NCI-H345 treated with DMSO at 0.1 percent for 48 hours (cell line): ENCODE measurements at regions not wholly inside any gene's neighbourhood (a gene's known extent, or its start where the extent isn't known, plus 50 kb on each side); places are given as distances from the start of the nearest gene placed in this dataset.

Source experiments
- DNase-seq: peaks from one replicate; lab custom pipeline; 2025; ENCODE audit not compliant: unreplicated experiment; lab: John Stamatoyannopoulos, UW

DNA sequence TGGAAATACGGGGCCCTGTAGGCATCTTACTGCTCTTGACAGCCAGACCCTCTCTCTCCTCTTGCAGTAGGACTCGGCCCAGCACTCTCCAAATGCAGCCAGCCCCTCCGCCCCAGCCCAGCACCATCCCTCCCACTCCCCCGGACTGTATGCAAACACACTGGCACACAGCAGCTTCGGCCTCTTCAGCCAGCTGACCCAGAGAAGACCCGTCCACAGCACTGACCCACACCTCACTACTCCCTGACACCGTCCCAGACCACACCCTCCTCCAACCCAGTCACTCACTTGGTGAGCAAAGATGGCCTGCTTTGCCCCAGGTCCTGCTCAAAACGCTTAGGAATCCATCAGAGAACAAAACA is 164.6 kb downstream of the IGLL1 start:
- no peak for DNase-seq

DNA sequence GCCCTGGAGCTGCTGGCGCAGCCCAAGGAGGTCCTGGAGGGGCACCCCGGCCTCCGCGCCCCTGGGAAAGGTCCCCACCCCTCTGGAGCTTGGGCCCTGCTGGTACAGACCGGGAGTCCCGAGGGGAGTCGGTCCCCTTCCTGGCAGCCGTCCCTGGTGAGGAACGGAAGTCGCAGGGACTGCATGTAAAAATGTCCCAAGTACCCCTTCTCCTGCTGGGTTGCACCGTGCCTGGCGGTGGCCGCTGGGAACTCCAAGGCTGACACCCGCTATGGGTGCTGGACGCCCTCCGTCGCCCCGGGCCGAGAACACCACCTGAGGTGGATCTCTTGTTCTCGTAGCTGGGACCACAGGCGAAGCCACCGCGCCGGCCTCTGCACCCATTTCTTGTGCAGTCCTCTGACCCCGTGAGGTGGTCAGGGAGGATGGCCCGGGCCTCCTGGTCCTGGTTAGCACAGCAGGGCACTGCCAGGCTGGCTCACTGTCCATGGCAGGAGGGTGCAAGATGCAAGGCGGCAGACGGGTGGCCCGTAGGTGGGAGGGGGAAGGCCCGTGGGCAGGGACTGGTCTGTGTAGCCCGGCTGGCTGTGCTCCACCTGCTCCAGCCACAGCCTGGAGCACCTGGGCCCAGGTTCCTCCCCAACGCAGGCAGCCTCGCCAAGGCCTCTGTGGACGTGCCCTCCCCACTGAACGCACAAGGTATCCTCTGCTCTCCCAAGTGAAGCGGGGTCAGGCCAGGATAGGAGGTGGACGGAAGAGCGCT is 165.2 kb downstream of the IGLL1 start:
- DNase-seq, result no peak

DNA sequence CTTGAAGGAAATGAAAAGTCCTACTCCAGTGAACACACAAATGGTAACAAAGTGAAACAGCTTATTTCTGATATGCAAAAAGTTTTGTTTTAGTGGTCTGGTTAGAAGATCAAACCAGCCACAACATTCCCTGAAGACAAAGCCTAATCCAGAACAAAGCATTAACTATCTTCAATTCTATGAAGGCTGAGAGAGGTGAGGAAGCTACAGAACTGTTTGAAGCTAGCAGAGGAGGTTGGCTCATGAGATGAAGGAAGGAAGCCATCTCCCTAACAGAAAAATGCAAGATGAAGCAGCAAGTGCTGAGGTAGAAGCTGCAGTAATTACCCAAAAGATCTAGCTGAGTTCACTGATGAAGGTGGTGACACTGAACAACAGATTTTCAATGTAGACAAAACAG is 168.4 kb downstream of the IGLL1 start:
- no peak for DNase-seq

DNA sequence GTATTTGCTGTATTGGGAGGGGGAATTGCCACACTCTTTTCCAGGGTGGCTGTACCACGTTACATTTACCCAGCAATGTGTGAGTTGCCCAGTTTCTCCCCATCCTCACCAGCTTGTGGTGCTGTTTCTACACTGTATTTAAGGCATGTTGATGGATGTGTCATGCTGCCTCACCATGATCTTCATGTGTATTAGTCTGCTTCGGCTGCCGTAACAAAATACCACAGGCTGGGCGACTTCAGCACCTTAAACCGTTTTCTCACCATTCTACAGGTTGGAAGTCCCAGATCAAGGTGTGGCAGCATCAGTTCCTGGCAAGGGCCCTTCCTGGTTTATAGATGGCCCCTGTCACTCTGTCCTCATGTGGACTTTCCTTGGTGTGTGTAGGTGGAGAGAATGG is 169.7 kb downstream of the IGLL1 start:
- no peak for DNase-seq

DNA sequence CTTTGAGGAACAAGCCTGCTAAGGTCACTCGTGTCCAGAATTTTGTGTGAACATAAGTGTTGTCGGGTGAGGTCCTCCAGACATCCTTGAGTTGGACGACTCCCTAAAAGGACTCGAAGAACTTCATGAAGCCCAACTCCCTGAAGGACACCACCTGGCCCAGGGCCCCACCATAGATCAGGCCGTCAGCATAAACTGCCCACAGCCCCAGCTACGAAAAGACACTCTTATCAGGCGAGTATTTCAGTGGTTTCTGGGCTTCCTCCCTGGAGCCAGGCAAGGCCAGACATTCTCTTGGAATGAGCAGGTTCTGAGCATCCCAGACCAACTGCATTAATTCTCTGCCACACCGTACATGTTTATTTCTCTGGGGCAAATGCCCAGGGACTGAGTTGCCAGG is 170.1 kb downstream of the IGLL1 start:
- no peak for DNase-seq

DNA sequence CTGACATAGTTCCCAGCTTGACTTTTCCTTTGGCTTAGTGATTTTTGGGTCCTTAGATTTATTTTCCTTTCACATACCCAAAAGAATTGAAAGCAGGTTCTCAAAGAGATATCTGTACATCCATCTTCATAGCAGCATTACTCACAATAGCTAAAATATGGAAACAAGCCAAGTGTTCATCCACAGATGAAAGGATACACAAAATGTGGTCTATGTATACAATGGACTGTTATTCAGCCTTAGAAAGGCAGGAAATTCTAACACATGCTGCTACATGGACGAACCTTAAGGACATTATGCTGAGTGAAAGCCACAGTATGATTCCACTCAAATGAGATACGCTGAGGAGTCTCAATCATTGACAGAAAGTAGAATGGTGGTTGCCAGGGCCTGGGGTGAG is 171.8 kb downstream of the IGLL1 start:
- no peak for DNase-seq

DNA sequence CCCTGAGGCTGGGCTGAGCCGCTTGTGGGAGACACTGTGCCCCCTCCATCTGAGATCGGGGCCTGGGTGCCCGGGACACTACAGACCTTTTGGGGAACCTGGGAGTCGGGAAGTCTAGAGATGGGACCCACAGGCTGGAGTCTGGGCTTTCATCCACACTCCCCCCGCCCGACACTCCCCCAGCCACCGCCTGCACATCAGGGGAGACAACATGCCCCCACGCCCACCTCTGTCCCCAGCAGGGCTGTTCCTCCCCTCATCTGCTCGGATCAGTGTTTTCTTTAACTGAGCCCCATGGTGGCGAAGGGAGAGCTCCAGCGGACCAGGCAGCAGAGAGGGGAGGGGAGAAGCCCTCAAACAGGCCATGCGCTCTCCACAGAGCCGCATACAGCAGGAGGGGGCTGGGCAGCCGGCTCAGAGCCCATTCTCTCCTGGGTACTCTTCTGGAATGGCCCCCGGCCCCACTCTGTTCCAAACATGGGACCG is 174.7 kb downstream of the IGLL1 start:
- no peak for DNase-seq

DNA sequence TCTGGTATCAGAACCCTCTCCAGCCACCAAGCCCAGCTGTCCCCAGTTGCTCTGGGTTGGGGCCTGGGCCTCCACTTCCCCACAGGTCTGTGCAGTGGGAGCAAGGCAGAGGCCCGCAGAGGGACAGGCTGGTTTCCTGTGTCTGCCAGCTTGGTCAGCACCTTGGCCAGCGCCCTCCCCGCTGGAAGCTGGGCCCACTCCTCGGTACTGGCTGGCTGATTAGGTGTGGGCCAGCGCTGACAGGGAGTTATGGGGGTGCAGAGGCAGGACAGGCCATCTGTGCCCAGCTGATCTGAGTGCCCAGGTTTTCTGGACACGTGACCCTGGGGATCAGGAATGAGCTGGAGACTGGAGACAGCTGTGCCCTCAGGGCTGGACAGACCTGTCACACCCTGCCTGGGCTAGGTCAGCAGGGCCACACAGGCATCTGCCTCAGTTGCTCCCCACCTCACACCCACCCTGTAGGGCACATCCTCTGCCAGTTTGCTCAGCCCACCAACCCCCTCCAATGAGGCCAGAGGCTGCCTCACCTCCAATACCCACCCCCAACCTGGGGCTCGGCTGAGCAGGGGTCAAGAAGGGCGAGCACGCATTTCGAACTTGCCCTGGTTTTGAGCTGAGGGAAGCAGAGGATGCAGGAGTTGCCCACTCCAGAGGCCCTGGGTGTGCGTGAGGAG is 175.3 kb downstream of the IGLL1 start:
- DNase-seq, result no peak

DNA sequence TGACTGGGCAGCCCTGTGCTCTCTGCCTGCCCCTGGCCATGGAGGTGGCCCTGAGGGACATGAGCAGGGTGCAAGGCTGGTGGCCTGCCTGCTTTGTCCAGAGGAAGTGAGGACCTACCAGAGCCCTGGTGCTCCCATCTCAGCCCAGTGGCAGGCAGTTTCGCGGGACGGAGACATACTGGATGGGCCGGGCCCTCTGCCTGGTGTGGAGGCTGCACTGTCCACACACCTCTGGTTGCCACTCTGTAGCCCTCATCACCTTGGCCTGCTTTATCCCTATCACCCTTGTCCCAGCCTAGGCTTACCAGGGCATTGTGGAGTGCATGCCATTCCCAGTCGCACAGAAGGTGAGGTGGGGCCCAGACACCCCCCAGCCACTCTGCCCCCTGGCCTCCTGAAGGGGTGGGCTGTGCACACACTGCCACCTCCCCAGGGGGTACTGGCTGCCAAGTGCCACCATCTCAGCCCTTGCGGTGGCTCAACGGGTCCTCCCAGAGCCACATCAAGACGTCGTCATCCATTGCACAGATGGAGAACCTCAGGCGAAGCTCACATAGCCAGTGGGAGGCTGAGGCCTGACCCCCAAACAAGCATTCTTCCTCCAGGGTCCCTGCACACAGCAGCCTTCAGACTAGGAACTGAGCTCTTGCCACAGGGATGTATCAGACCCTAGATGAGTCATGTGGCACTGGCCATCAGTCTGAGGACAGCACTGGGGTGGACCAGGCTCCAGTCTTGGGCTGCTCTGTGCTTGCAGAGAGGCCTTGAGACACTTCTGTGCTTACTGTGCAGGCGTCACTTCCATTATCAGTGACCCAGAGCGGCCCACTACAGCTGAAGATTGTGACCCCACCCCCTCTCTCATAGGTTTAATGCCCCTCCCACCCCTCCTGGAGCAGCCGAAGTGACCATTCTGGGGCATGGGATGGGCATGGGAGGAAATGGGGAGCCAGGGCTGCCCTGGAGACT is 176.1 kb downstream of the IGLL1 start:
- no peak for DNase-seq

DNA sequence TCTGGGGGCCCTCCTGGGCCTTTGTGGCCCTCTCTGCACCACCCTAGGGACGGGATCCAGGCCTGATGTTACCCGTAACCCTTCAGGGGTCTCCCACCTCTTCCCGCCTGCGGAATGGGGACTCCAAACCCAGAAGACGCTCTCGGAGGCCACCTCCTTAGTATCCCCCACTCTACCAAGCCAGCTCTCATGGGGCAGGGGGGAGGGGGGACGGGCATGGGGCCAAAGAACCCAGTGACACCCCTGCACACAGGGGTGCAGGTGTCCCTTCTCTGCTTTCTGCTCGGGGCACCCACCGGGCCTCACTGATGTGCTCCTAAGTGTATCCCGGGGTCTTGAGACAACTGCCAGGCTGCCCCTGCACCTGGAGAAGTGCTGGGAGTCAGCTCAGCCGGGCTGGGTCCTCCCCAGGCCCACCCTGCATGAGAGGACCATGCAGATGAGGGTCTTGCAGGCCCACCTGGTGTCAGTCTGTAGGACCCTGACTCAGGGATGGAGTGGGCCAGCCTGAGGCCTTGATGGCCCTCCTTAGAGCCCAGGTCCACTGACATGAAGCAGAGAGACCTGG is 176.9 kb downstream of the IGLL1 start:
- DNase-seq, result no peak

DNA sequence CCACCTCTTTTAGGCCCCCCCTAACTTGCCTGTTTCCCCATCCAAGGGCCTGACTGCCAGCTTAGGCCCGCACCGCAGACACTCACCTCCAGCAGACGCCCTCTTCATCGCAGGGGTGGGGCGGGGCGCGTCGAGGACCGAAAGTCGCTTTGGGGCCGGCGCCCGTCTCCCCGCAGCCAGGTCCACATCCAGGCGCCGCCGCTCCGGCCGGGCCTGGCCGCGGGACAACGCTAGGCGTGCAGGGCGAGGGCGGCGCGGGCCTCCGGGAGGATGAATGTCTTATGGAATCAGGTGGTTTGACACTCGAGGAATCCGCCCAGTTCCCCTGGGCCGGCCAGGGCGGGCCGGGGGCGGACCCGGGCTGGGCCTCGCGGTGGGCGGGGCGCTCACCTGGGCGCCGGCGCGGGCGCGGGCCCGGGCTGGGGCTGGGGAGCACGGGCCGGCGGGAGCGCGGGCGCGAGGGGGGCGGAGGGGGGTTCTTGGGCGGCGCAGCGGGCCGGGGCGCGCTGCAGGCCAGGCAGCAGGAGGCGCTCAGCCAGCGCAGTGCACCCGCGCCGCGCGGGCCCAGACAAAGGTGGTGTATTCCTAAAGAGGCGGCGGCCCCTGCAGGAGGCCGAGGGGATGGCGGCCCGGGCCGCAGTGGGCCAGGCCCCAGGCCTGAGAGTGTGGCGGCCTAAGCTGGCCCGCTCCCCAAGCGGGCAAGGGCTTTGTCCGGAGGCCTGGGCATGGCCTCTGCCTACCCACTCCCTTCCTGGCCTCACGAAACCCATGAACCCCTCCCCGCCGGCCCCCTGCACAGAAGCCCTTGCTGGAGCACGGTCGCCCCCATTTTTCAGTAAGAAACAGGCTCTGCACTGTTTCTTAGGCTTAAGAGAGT is 177.6 kb downstream of the IGLL1 start:
- DNase-seq, result no peak

DNA sequence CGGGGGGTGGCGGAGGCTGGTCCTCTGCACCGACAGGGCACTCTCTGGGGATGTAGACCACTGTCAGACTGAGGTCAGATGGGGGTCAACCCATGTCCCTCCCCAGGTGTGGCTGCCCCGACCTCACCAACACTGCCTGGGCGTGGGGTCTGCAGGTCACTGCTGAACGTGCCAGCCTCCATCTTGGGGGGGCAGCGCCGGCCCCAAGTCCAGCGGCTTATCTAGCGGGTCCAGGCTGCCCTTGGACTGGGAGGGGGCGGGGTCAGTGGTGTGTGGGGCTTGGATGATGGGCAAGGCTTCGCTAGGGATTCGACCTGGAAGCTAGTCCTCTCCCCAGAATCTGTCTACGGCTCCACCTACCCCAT is 178.2 kb downstream of the IGLL1 start:
- DNase-seq, result no peak

DNA sequence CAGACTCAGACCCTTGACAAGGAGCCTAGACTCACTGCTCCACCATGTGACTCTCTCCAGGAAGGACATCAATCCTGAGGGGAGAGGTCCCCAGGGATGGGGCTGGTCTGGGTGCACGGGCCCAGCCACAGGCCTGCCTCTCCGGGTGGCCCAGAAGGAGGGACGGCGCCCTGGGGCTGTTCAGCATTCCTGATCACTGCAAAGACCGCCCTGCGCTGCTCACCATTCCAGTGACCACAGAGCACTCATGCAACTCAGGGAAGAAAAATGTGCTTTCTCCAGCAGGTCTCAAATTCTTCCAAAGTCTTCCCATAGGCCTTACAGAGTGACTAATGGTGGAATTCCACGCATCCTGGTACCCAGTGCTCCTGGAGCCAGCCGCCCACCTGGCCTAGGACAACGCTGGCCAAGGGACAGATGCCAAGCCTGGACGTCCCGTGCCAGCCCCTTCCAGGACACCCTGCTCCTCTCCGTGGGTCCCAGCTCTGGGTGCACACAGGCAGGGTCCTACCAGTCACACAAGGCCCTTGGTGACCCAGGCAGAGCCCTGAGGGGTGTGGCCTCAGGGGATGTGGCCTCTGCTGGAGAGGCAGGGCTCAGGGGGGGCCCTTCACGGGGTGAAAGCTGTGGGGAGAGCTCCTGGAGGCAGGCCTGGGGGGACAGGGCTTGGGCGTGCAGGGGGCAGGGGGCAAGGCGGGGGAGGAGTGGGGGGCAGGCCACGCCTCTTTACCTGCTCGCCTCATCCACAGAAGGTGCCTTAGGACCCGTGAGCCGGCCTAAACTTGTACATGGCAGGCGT is 178.8 kb downstream of the IGLL1 start:
- no peak for DNase-seq

DNA sequence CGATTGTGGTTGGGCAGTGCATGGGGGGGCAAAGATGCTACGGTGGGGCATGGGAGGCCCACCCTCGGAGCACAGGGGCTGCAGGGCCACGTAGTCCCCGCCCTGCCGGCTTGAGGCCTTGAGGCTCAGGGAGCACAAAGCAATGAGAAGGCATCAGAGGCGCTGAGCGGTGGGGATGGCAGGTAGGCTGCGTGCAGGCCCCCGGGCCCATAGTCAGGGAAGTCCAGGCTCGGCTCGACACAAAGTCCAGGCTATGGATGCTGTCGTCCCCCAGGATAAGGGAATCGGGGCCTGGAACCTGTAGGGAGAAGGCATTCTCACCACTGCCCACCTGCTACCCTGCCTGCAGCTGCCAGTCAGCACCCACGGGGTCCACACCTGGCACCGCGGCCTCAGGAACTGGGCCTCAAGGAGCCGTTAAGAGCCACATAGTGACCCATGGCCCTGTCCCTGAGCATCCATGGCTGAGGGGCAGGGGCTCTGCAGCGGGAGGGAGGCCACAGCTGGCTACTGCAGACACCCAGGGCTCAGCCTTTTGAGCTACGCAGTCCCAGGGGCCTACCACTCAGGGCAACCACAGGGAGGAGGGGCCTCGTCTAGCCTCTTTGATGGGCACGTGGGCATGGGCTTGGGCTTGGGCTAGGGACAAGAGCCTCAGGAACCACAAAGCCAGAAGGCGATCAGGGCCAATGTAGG is 179.7 kb downstream of the IGLL1 start:
- DNase-seq, result no peak

DNA sequence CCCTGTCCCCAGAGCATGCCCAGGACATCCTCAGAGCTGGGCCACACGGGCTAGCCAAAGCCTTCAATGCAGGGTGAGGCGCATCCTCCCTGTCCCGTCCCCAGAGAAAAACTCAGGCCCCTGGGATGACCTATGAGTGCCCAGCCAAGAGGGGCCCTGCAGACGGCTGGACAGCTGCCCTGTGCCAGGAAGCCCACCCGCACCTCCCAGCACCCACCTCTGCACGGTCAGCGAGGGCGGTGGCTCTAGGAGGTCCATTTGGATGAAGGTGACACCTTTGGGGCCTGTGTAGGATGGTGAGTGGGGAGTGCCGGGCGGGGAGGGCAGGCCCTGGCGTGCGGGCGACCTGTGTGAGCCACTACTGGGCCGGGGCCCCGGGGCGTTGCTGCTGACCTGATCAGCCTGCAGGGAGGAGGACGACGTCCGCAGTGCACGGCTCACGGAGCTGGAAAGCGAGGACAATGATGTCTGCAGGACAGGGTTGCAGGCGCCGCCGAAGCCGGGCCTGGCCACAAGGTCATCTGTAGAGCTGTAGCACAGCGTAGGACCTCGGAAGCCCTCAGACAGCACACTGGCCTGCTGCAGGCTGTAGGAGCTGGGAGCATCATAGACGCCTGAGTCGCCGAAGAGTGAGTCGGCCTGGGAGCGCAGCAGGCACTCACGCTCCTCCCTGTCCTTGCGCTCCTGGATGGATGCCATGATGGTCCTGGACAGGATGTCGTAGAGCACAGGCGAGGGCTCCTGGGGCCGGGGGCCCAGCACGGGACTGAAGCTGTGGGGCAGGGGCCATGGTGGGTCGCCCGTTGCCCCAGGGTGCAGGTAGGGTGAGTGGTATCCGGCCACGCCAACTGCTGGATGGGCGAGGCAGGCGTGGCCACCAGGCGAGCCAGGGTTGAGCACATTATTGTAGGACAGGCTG is 180.5 kb downstream of the IGLL1 start:
- DNase-seq, result no peak

DNA sequence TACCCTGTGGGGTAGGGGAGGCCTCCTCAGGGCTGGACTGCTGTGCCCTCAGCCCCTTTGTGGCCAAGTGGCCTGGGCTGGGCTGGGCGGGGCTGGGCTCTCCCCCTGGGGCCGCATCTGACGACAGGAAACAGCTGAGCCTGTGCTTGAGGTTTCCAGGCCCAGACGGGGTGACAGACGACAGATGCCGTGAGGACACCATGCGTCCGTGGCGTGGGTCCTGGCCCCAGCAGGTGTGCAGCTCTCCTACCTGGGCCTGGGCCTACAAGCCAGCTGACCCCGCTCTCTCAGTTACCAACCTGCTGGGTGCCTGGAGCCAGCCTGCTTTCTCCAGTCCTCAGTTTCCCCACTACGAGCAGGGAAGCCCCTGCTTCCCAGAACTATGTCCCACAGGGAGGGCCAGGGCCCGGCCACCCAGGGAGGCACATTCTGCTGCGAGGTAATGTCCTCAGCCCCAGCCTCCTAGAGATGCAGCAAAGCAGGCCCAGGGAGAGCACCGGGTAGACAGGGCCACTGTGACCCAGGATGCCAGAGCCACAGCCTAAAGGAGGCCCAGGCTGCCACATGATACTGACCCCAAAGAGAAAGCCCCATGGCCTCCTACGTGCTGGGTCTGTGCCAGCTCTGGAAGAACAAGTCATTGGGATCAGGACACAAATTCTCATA is 181.3 kb downstream of the IGLL1 start:
- no peak for DNase-seq
